ENCODE measurements at regions not wholly inside any gene's neighbourhood (a gene's known extent, or its start where the extent isn't known, plus 50 kb on each side); places are given as distances from the start of the nearest gene placed in this dataset.

DNA sequence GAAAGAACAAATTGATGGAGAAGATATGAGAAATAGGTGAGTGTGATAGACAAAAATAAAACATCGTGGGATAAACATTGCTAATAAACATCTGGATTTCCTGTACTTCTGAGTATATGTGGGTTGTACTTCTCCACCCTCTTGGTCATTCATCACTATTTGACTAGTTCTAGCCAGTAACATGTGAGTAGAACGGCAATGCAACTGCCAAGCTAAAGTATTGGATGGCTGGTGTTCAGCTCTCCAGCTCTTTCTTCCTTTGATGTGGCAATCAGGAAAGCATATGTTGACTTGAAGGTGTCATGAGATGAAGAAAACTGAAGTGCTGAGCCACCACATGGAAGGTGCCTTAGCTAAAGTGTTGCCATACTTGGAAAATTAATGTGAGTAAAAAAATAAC, 144.9 kb downstream of the SCG2 start:
- no peak for TF ChIP-seq CTCF (IDR thresholded peaks at IDR 0.05)
- TF ChIP-seq POLR2A (IDR thresholded peaks at IDR 0.05) = no peak
